HepG2 (cell line): ENCODE measurements at regions not wholly inside any gene's neighbourhood (a gene's known extent, or its start where the extent isn't known, plus 50 kb on each side); places are given as distances from the start of the nearest gene placed in this dataset.

Experiments used
- ATAC-seq: fragments of 200-7000 bp; cut with Tn5 transposase; 3 replicates; pipeline ENCODE4 v1.9.1; 2020; ENCODE audit warnings: mild to moderate bottlenecking, moderate library complexity
- BruUV-seq: library from RNA; stranded (reverse); fragments of 400-500 nt; replicated peaks from 2 replicates; lab custom pipeline; 2021; lab: Mats Ljungman, UMichigan
- CTCF ChIA-PET: fragments of 300-600 bp; formaldehyde crosslinking; extraction: SDS; loops from one replicate; lab custom pipeline; 2021; ENCODE audit warnings: low total read pairs, inconsistent platforms, low intra/inter-chr PET ratio; lab: Yijun Ruan, JAX
- POLR2A ChIA-PET: fragments of 350-600 bp; sonication (Branson Sonifier 250); formaldehyde crosslinking; loops from one replicate; lab custom pipeline; 2020; ENCODE audit warnings: antibody characterized with exemption, inconsistent platforms; lab: Yijun Ruan, JAX
- DNase-seq: peaks from one replicate; pipeline ENCODE4 v3.0.0-alpha.2; 2015; ENCODE audit warnings: low spot score
- FAIRE-seq: peaks from 3 replicates; lab custom pipeline; 2011; peaks lifted over from hg19 to GRCh38; lab: Jason Lieb, UNC
- H2AFZ ChIP-seq: one replicate; pipeline ENCODE4 v1.6.1; 2011; ENCODE audit warnings: low read length, inconsistent platforms
- H3K27ac ChIP-seq: fragments of 300-600 bp; 3 replicates; pipeline ENCODE4 v1.8.0; 2011; ENCODE audit warnings: mixed run types, mild to moderate bottlenecking, mixed read lengths, low read length, inconsistent platforms; ENCODE audit not compliant: insufficient read depth; ENCODE audit errors: extremely low read length
- H3K27me3 ChIP-seq, 2 experiments: fragments of 200-600 bp in 1 of 2; 2 replicates in 1 of 2; 3 replicates in 1 of 2; pipeline versions ENCODE4 v1.6.0 to v1.8.0; 2011; ENCODE audit warnings: low read length in 2 of 2, mild to moderate bottlenecking in 2 of 2, moderate library complexity in 2 of 2, inconsistent platforms in 1 of 2; ENCODE audit not compliant: insufficient read depth in 2 of 2, control insufficient read depth in 1 of 2
- H3K36me3 ChIP-seq, 2 experiments: fragments of 200-600 bp in 1 of 2; replicated peaks in 1 of 2; 2 replicates in 1 of 2; 3 replicates in 1 of 2; pipeline versions ENCODE4 v1.5.1 to v1.8.0; 2011; ENCODE audit warnings: low read length in 2 of 2, inconsistent platforms in 1 of 2; ENCODE audit not compliant: insufficient read depth in 2 of 2, control insufficient read depth in 1 of 2
- H3K4me1 ChIP-seq: 2 replicates; pipeline ENCODE4 v1.5.1; 2012; ENCODE audit warnings: low read length, inconsistent platforms; ENCODE audit not compliant: insufficient read depth
- H3K4me2 ChIP-seq: 2 replicates; pipeline ENCODE4 v1.6.0; 2011; ENCODE audit warnings: low read depth, low read length, inconsistent platforms
- H3K4me3 ChIP-seq, 3 experiments: fragments of 200-600 bp in 1 of 3; sonication (generic), shearing (Covaris generic) in 1 of 3; replicated peaks in 1 of 3; 2 replicates each; pipeline ENCODE4 v1.5.1; 2011 to 2016; ENCODE audit warnings: low read length in 3 of 3, inconsistent platforms in 2 of 3, low read depth in 2 of 3, mild to moderate bottlenecking in 2 of 3, control low read depth in 1 of 3, mixed read lengths in 1 of 3; ENCODE audit not compliant: insufficient read depth in 1 of 3
- H3K79me2 ChIP-seq: one replicate; pipeline ENCODE4 v1.6.1; 2011; ENCODE audit warnings: low read length, inconsistent platforms; ENCODE audit not compliant: insufficient read depth
- H3K9ac ChIP-seq: 2 replicates; pipeline ENCODE4 v1.6.0; 2011; ENCODE audit warnings: mild to moderate bottlenecking, low read depth, low read length, inconsistent platforms; ENCODE audit not compliant: insufficient read depth
- H3K9me3 ChIP-seq: 2 replicates; pipeline ENCODE4 v1.5.1; 2012; ENCODE audit warnings: mild to moderate bottlenecking, low read length
- H4K20me1 ChIP-seq: 2 replicates; pipeline ENCODE4 v1.6.0; 2011; ENCODE audit warnings: inconsistent platforms, mild to moderate bottlenecking, low read length, moderate library complexity; ENCODE audit not compliant: insufficient read depth
- CENPBD1 ChIP-seq: sonication (generic); formaldehyde crosslinking; IDR thresholded peaks from 2 replicates; pipeline ENCODE4 v1.8.0; 2022; ENCODE audit warnings: missing genetic modification reagents, low read depth, mild to moderate bottlenecking, borderline replicate concordance
- KDM1A ChIP-seq: IDR thresholded peaks from 2 replicates; pipeline ENCODE4 v1.6.1; 2016; ENCODE audit warnings: missing compliant biosample characterization
- MLX ChIP-seq: IDR thresholded peaks from 2 replicates; pipeline ENCODE4 v1.6.1; 2016
- NR2C2 ChIP-seq: sonication (generic); formaldehyde crosslinking; IDR thresholded peaks from 2 replicates; pipeline ENCODE4 v1.4.0; 2020; ENCODE audit warnings: missing genetic modification reagents, mild to moderate bottlenecking, moderate library complexity, borderline replicate concordance
- UBTF ChIP-seq: sonication (generic); formaldehyde crosslinking; IDR thresholded peaks from 2 replicates; pipeline ENCODE4 v1.4.0; 2020; ENCODE audit warnings: mild to moderate bottlenecking, missing genetic modification reagents
- ZNF180 ChIP-seq: sonication (generic); formaldehyde crosslinking; IDR thresholded peaks from 2 replicates; pipeline ENCODE4 v1.4.0; 2020; ENCODE audit warnings: low read depth, missing genetic modification reagents, borderline replicate concordance
- ZNF225 ChIP-seq: sonication (generic); formaldehyde crosslinking; IDR thresholded peaks from 2 replicates; pipeline ENCODE4 v1.4.0; 2020; ENCODE audit warnings: mild to moderate bottlenecking, missing genetic modification reagents
- ZNF503 ChIP-seq: sonication (generic); formaldehyde crosslinking; IDR thresholded peaks from 2 replicates; pipeline ENCODE4 v1.4.0; 2020; ENCODE audit warnings: missing genetic modification reagents
- ZNF646 ChIP-seq: sonication (generic); formaldehyde crosslinking; IDR thresholded peaks from 2 replicates; pipeline ENCODE4 v1.9.0; 2021; ENCODE audit warnings: mild to moderate bottlenecking, missing genetic modification reagents
- WGBS: methylation state at CpG from one replicate; pipeline ENCODE4 v1.1.6; 2017; ENCODE audit warnings: low lambda C conversion rate; 5-methylcytosine and 5-hydroxymethylcytosine counted together
- in situ Hi-C: cut with HindIII; loops from 2 replicates; pipeline ENCODE4 v1.10.0; 2017; ENCODE audit warnings: low pct_unique_long_range_greater_than_20kb; ENCODE audit not compliant: extremely low pct_ligation_motif_present
- intact Hi-C: fragments of 100-400 bp; cut with micrococcal nuclease; formaldehyde crosslinking; loops from one replicate; pipeline ENCODE4 v1.10.0; 2022; ENCODE audit not compliant: unreplicated experiment

- TF ChIP-seq ZNF503 (CRISPR knock-in tag) (no peak), NR2C2 (no peak)
Observed at GRCh38 chr13:76216729-76217128, 580.6 kb downstream of the LMO7 start (continued).

- ChIA-PET POLR2A (no interaction called here), CTCF (no interaction called here)
- H3K9ac ChIP-seq, result no peak overlapping the region
- H3K27me3 ChIP-seq, result no peaks in the 10 kb centered on the region
- intact Hi-C loops (no loop called here), in situ Hi-C loops (no loop called here)
- no TSS peak for BruUV-seq
- H4K20me1 ChIP-seq, result no peaks in the 10 kb centered on the region
- no peak overlapping the region for H3K4me2 ChIP-seq
- WGBS, result 0% methylated on average over 1 of the region's 1 CpG
- H3K9me3 ChIP-seq, result no peaks in the 10 kb centered on the region
- no peak for ATAC-seq
- H3K36me3 ChIP-seq, result no peaks in the 10 kb centered on the region
- no peak overlapping the region for H3K4me3 ChIP-seq
- no peak overlapping the region for H2AFZ ChIP-seq
- no peaks in the 10 kb centered on the region for H3K4me1 ChIP-seq
- no peak overlapping the region for H3K27ac ChIP-seq
- H3K79me2 ChIP-seq, result no peaks in the 10 kb centered on the region
- no peak for FAIRE-seq
- DNase-seq, result no peak
- TF ChIP-seq ZNF180 (CRISPR knock-in tag) (no peak), MLX (CRISPR knock-in tag) (no peak), ZNF225 (no peak), CENPBD1 (CRISPR knock-in tag) (no peak), UBTF (CRISPR knock-in tag) (no peak), ZNF503 (CRISPR knock-in tag) (no peak), KDM1A (CRISPR knock-in tag) (no peak), ZNF646 (no peak)
Observed at GRCh38 chr13:76214001-76214400, 577.9 kb downstream of the LMO7 start.
